Duodenal mucosa (tissue), 2 donors: ENCODE measurements at regions not wholly inside any gene's neighbourhood (a gene's known extent, or its start where the extent isn't known, plus 50 kb on each side); places are given as distances from the start of the nearest gene placed in this dataset.

Experiments
- H3K27ac ChIP-seq: one replicate; pipeline ENCODE4 v1.7.0; 2013; ENCODE audit warnings: low read depth, low read length
- H3K27me3 ChIP-seq, 2 donors: one replicate each; pipeline ENCODE4 v1.7.0; 2013; ENCODE audit warnings: low read length in 2 of 2, control low read depth in 1 of 2; ENCODE audit not compliant: insufficient read depth in 2 of 2, control insufficient read depth in 1 of 2
- H3K36me3 ChIP-seq, 2 donors: one replicate each; pipeline ENCODE4 v1.7.0; 2013; ENCODE audit warnings: low read length in 2 of 2, control low read depth in 1 of 2; ENCODE audit not compliant: insufficient read depth in 2 of 2, control insufficient read depth in 1 of 2
- H3K4me1 ChIP-seq, 2 donors: one replicate each; pipeline ENCODE4 v1.7.0; 2013; ENCODE audit warnings: low read length in 2 of 2, control low read depth in 1 of 2; ENCODE audit not compliant: insufficient read depth in 2 of 2, control insufficient read depth in 1 of 2
- H3K4me3 ChIP-seq, 2 donors: one replicate each; pipeline ENCODE4 v1.7.0; 2013; ENCODE audit warnings: low read length in 2 of 2, low read depth in 1 of 2
- H3K9ac ChIP-seq, 2 donors: one replicate each; pipeline ENCODE4 v1.7.0; 2013; ENCODE audit warnings: low read length in 2 of 2, low read depth in 1 of 2
- H3K9me3 ChIP-seq, 2 donors: one replicate each; pipeline ENCODE4 v1.7.0; 2013; ENCODE audit warnings: low read length in 2 of 2, control low read depth in 1 of 2; ENCODE audit not compliant: control insufficient read depth in 1 of 2

DNA sequence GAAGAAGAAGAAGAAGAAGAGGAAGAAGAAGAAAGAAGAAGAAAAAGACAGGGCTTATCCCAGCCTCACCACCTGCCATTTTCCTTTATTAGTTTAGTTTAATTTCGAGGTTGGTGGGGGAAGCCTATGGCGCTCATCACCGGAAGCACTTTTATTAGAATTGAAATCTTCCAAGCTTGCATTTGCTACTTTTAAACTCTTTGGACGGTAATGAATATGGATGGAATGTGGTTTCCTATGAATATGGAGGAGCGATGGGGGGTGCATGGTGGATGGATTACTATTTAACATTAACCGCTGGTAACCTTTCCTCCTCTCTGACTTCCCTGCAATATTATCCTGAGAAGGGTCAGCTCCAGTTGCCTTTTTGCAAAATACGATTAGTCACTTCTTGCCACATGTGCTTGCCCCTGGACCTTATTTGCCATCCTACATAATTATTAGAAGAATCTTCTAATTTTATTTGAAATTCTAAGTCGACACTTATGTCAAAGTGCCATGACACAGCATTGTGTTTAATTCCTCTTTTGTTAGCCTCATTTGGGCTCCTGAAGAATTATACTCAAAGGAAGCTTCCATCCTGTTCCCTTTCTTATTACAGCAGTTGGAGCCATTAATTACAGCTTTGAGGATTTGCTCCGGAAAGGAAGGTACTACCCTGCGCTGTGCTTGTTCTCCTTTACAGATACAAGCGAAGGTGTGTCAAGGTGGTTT, 424.5 kb downstream of the VRK1 start:
- Histone ChIP-seq H3K27ac (no peak overlapping the region), H3K4me1 (no peaks in the 10 kb centered on the region), H3K36me3 (no peaks in the 10 kb centered on the region), H3K9ac (no peak overlapping the region), H3K27me3 (peaks cover 19 to 26% of the 10 kb centered on the region in 2 donors), H3K4me3 (no peak overlapping the region), H3K9me3 (no peaks in the 10 kb centered on the region)

DNA sequence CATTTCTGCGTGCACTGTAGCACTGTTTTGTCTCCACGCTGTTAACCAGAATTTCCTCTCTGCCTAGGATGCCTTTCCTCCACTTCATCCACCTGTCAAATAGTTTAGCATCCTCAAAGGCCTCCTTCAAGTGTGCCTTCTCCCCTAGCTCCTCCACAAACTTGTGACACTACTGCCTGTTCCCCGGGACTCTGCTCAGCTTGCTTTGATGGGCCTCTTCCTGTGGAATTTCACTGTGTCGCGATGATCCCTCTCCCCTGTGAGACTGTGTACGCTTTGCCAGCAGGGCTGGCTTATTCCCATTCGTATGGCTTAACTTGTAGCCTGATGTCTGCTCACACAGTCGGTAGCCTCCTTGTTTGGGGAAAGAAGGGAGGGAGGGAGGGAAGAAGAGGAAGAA, 426.8 kb downstream of the VRK1 start:
- Histone ChIP-seq H3K9me3 (no peaks in the 10 kb centered on the region), H3K4me3 (no peak overlapping the region), H3K27me3 (peaks cover 9 to 14% of the 10 kb centered on the region in 2 donors), H3K4me1 (no peaks in the 10 kb centered on the region), H3K27ac (no peak overlapping the region), H3K9ac (no peak overlapping the region), H3K36me3 (no peaks in the 10 kb centered on the region)

DNA sequence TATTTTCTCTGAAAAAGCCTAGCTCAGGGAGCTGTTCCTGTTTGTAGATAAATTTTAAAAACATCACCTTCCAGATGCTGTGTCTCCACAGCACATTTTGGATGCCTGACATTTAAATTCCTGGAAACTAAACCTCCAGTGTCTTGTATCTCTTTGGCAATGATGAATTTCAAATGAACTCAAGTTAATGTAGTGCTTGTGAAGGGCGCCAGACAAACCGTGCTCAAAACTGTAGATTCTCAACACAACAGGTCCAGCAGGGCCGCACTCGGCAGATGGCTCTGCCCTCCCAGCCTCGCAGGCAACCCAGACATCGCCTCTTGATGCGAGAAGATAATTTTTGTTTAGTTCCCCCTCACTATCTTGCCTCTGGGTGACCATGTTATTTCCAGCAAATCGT, 432.9 kb downstream of the VRK1 start:
- no peak overlapping the region for H3K27ac ChIP-seq
- H3K27me3 ChIP-seq: peaks cover 0 to 4% of the 10 kb centered on the region in 2 donors
- H3K4me3 ChIP-seq: no peak overlapping the region
- no peaks in the 10 kb centered on the region for H3K9me3 ChIP-seq
- no peak overlapping the region for H3K9ac ChIP-seq
- H3K4me1 ChIP-seq: no peaks in the 10 kb centered on the region
- no peaks in the 10 kb centered on the region for H3K36me3 ChIP-seq

DNA sequence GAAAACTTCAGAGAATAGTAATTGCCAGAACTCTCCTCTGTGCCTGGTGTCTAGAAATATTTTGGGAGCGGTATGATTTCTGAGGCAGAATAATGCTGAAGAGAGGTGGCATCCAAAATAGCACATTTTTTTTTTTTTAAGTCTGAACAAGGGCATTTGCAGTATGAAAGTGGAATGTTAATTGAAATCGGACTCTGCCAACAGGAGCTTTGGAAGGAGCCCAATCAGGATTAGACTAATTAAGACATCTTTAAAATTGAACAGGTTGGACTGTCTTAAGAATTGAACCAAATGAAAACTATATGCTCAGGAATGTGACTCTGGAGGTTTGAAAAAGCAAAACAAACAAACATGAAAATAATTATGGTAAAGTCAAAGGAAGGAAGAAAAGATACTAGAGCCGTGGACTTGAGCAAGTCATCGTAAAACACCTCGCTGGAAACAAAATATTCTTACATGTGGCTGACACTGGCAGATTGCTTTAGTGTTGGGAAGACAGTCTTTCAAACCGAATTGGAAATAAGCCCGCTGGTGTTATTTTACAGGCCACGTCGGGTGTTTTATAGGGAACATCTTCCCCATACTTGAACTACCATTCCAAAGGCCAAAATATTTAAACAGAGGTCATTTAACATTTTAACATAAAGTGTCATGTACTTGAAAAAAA, 436.3 kb downstream of the VRK1 start:
- H3K36me3 ChIP-seq: no peaks in the 10 kb centered on the region
- no peaks in the 10 kb centered on the region for H3K4me1 ChIP-seq
- H3K9me3 ChIP-seq: no peaks in the 10 kb centered on the region
- peaks cover 0 to 8% of the 10 kb centered on the region in 2 donors for H3K27me3 ChIP-seq
- no peak overlapping the region for H3K9ac ChIP-seq
- H3K4me3 ChIP-seq: no peak overlapping the region
- no peak overlapping the region for H3K27ac ChIP-seq

DNA sequence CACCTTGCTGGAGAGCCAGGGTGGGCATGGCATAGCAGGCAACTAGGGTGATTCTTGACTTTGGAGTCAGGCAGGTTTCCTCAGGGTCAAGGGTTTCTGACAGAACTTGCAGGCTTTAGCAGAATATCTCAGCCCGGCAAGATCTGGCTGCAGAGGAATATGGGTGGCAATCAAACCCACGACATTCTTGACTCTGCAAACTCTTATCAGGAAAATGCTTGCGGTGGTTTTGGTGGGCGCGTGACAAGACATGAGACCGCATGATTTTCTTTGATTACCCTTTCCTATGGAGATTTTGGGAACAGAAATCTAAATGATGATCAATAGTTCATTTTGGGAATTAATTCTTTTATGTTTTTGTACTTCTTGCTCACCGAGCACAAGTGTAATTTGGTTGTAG, 449.5 kb downstream of the VRK1 start:
- Histone ChIP-seq H3K4me3 (no peak overlapping the region), H3K27ac (no peak overlapping the region), H3K27me3 (no peaks in the 10 kb centered on the region), H3K4me1 (no peaks in the 10 kb centered on the region), H3K36me3 (no peaks in the 10 kb centered on the region), H3K9ac (no peak overlapping the region), H3K9me3 (no peaks in the 10 kb centered on the region)

DNA sequence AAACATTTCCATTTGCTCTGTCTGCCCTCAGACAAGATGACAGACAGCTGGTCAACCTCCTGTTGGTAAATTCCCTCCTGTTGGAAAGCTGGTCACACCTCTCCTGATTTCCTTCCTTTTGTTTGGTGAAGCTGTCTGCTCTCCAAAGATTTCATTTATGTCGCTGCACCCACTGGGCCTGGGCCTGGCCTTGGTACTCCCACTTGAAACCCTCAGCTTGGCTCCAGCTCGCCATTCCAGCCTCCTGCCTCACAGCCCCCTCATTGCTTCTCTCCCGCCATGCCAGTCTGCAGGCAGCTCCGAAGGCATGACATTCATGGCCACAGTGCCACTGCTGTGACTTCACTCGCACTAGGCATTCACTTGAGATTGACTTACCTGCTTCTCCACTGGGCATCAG, 451.8 kb downstream of the VRK1 start:
- H3K4me1 ChIP-seq: no peaks in the 10 kb centered on the region
- H3K27me3 ChIP-seq: no peaks in the 10 kb centered on the region
- no peak overlapping the region for H3K4me3 ChIP-seq
- no peak overlapping the region for H3K27ac ChIP-seq
- no peaks in the 10 kb centered on the region for H3K9me3 ChIP-seq
- no peaks in the 10 kb centered on the region for H3K36me3 ChIP-seq
- no peak overlapping the region for H3K9ac ChIP-seq

DNA sequence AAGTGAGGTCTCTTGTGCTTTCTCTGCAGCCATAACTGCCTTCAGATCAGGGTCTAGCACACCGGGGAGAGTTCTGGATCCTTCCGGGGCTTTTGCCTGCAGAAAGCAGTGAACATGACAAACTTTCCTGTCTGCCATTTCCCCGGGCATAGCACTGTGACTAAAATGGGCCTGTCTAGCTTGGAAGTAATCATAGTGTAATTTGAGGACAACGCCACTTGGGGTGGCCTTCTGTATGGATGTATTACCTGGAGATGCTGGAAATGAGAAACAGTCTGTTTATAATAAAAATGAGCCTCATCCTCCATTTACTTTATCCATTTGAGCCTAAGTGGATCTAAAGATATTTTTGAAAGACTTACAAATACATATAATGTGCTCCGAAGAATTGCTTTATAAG, 453.7 kb downstream of the VRK1 start:
- no peak overlapping the region for H3K4me3 ChIP-seq
- H3K27ac ChIP-seq: no peak overlapping the region
- no peak overlapping the region for H3K9ac ChIP-seq
- H3K36me3 ChIP-seq: no peaks in the 10 kb centered on the region
- H3K4me1 ChIP-seq: no peaks in the 10 kb centered on the region
- no peaks in the 10 kb centered on the region for H3K27me3 ChIP-seq
- H3K9me3 ChIP-seq: no peaks in the 10 kb centered on the region

DNA sequence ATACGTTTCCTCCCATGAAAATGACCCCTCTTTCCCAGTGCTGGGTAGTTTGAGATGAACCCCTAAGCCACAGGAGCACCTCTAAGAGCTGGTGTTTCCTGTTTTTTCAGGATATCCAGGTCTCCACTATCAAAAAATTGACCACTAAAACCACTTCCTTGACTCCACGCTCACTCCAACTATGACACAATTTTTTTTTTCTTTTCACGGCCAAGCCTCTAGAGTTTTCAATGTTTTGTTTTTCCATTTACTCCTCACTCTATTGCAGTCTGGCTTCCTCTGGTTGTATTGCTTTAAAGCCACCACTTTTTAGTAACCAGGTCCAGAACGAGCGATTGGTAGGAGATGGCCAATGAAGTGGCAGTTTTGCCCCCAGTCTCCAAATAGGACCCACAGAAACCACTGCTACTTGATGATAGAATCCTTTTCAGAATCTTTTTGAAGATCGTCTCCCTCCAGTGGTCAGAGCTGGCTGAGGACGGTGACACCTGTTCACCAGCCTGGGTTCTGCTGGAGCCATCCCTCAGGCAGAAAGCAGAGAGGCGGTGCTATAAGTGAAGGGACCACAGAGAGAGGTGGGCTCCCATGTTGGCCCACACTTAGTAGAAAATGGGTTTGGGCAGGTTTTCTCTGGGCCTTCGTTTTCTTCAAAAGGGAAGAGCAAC, 454.4 kb downstream of the VRK1 start:
- no peaks in the 10 kb centered on the region for H3K36me3 ChIP-seq
- no peak overlapping the region for H3K4me3 ChIP-seq
- no peak overlapping the region for H3K9ac ChIP-seq
- no peaks in the 10 kb centered on the region for H3K4me1 ChIP-seq
- no peak overlapping the region for H3K27ac ChIP-seq
- no peaks in the 10 kb centered on the region for H3K9me3 ChIP-seq
- H3K27me3 ChIP-seq: no peaks in the 10 kb centered on the region

DNA sequence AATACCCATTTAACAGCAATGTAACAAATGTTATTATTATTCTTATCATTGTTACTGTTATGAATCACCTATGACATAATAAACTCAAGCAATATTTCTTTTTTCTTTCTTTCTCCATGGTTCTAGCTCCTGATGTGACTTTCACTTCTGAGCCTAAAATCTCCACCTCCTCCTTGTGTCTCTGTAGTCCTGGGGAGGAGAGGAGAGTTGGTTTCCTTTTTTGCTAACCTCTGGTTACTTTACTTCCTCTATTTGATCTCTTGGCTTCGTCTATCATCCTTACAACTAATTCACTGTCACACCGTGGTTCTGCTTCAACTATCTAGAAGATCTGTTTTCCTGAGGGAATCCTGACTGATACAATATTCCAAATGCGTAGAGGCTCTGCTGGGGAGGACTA, 456.6 kb downstream of the VRK1 start:
- Histone ChIP-seq H3K9me3 (no peaks in the 10 kb centered on the region), H3K36me3 (no peaks in the 10 kb centered on the region), H3K4me1 (no peaks in the 10 kb centered on the region), H3K27me3 (no peaks in the 10 kb centered on the region), H3K27ac (no peak overlapping the region), H3K9ac (no peak overlapping the region), H3K4me3 (no peak overlapping the region)

DNA sequence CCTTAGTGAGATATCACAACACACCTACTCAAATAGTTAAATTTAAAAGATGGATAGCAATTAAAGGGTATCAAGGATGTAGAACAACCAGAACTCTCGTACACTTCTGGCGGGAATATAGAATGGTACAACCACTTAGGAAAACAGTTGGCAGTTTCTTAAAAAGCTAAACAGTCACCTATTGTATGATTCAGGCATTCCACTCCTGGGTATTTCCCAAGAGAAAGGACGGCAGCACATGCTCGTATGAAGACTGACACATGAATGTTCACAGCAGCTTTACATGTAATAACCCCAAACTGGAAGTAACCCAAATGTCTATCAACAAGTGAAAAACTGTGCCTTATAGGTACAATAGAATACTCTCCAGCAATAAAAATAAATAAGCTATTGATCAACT, 465.2 kb downstream of the VRK1 start:
- no peak overlapping the region for H3K27ac ChIP-seq
- no peak overlapping the region for H3K9ac ChIP-seq
- no peaks in the 10 kb centered on the region for H3K27me3 ChIP-seq
- H3K9me3 ChIP-seq: no peaks in the 10 kb centered on the region
- no peaks in the 10 kb centered on the region for H3K4me1 ChIP-seq
- no peaks in the 10 kb centered on the region for H3K36me3 ChIP-seq
- H3K4me3 ChIP-seq: no peak overlapping the region
